ENCODE measurements at regions not wholly inside any gene's neighbourhood (a gene's known extent, or its start where the extent isn't known, plus 50 kb on each side); places are given as distances from the start of the nearest gene placed in this dataset.

GRCh38 chr10:78362406-78363022, 328.9 kb downstream of the RPS24 start:
- TF ChIP-seq CTCF (IDR thresholded peaks at IDR 0.05) (no peak), POLR2A (IDR thresholded peaks at IDR 0.05) (no peak)

All from thyroid gland (tissue), 4 donors.